NCI-H1417 treated with DMSO at 0.1 percent for 48 hours (cell line): ENCODE measurements at regions not wholly inside any gene's neighbourhood (a gene's known extent, or its start where the extent isn't known, plus 50 kb on each side); places are given as distances from the start of the nearest gene placed in this dataset.
"Not testable (repeated sequence)": the region's sequence is repeated elsewhere in the genome, so short reads cannot be mapped to it uniquely, and the experiment has no call there.

Experiments
- DNase-seq: peaks from one replicate; lab custom pipeline; 2025; lab: John Stamatoyannopoulos, UW

DNA sequence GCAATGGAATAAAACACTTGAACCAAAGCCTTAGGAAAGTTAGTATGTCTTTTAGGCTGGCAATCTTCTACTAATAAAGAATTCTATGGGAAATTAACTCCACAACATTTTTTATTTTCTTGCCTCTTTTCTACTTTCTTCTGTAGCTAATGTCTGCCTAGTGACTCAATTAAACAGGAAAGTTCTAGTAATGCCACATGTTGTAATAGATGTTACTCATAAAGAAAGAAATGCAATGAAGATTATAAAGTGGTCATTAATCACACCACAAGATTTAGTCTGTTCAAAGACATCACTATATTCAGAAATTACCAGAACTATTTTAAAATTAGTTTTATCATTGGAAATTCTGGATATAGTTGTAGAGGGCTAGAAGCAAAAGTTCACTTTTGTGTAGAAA is 329.7 kb downstream of the SI start:
- no peak for DNase-seq

DNA sequence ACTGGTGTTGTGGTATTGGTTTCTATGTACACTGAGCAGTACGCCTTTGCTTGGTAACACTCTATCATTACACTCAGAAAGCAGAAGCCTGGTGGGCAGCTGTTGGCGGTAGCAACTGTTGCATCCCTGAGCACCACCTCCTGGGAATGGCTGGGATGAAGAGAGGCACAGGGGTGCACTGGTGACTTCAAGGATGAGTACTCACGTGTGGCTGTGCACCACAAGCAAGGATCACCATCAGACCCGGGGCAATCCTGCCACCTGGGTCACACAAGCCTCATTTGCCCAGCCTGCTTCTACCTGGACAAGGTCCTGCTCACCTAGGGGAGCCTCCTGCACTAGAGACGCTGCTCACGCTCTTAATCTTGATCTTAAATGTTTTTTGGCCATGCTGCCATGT is 336.4 kb downstream of the SI start:
- DNase-seq, result no peak

DNA sequence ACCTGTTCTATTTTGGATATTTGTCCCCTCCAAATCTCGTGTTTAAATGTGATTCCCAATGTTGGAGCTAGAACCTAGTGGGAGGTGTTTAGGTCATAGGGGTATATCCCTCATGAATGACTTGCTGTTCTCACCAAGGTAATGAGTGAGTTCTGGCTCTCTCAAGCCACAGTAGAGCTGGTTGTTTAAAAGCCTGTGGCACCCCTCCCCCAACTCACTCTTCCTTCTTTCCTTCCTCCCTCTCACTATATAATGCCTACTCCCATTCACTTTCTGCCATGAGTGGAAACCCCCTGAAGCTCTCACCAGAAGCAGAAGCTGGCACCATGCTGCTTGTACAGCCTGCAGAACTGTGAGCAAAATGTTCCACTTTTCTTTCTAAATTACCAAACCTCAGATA is 341.1 kb downstream of the SI start:
- no peak for DNase-seq

DNA sequence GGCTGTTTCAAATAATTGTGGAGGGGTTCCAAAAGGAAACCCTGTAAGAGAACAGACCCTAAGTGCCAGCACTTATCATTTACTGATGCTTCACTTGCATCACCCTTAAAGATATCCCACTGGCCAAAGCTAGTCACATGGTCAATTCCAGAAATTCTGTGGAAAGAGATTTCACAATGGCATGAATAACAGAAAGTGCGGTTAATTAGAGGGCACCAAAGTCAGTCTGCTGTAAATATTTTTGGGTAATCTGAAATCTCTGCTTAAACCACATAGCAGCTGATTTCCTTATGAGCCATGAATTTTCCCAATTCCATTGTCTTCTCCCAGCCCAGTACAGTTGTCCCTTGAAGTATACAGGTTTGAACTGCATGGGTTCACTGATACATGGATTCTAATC is 346.1 kb downstream of the SI start:
- DNase-seq, result no peak

DNA sequence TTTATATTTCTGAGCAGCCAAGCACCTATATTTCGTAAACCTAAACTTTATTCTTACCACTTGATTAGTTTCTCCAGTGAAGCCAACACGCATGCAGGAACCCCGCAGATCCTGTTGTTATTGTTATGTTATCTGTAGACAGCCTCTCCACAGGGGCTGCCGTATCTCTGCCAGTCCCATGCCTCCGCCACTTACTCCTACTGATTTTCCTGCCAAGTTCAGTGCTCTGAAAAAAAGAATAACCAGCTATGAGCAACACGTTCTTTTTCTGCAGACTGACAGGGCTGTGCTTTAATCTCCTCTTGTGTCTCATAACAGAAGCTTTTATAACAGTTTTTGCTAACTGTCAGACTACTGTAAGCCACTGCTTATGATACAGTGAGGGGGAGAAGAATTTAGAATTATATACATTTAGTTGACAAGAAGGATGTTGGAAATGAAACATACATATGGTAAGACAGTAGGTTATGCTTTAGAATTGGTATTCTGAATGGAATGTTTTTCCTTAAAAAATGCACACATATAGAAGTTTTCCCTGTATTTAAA is 347.4 kb downstream of the SI start:
- DNase-seq, result no peak

DNA sequence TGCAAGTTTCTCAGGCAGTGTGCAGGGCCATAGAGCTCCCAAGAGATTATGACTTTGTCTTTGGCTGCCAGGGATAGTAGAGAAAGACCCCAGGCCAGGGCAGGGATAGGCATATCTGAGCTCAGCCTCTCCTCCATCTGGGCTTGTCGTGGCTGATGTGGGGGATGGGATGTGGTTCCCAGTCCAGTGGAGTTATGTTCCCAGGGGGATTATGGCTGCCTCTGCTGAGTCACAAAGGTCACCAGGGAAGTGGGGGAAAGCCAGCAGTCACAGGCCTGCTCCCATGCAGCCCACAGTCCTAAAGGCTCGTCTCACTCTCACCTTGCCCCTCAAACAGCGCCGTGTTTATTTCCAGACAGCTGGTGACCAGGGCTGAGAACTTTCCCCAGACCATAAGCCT is 354.9 kb downstream of the SI start:
- no peak for DNase-seq

DNA sequence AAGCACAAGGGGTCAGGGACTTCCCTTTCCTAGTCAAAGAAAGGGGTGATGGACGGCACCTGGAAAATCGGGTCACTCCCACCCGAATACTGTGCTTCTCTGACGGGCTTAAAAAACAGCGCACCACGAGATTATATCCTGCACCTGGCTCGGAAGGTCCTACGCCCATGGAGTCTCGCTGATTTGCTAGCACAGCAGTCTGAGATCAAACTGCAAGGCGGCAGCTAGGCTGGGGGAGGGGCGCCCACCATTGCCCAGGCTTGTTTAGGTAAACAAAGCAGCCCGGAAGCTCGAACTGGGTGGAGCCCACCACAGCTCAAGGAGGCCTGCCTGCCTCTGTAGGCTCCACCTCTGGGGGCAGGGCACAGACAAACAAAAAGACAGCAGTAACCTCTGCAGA is 375.5 kb downstream of the SI start:
- DNase-seq, result not testable (repeated sequence)

DNA sequence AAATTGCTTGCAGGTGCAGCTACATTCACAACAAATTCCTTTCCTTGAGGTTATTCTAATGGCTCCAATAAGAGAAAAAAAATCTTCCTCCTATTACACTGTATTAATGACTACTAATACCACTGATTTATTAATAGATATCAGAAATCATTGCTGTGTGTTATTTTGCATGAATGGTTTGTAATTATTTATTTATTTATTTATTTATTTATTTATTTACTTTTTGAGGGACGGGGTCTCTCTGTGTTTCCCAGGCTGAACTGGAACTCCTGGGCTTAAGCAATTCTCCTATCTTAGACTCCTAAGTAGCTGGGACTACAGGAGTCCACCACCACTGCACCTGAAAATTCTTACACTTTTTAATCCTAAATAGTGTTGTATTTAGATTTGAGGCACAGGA is 390.4 kb downstream of the SI start:
- no peak for DNase-seq

DNA sequence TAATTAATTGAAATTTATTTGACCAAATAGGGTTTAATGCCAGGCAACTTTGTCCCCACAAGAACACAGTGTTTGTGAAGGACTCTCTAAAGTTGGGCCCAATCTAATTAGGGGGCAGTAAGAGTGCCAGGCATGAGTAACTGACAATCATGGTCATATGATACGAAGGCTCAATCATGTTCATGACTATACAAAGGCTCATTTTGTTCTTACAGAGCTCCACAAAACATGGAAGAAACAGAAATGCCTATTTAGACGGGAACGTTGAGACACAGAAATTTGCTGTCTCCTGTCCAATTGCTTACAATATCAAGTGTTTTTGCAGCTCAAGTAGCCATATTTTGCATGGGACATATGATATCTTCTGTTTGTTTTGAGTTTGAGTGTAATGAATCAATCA is 391.1 kb downstream of the SI start:
- no peak for DNase-seq

DNA sequence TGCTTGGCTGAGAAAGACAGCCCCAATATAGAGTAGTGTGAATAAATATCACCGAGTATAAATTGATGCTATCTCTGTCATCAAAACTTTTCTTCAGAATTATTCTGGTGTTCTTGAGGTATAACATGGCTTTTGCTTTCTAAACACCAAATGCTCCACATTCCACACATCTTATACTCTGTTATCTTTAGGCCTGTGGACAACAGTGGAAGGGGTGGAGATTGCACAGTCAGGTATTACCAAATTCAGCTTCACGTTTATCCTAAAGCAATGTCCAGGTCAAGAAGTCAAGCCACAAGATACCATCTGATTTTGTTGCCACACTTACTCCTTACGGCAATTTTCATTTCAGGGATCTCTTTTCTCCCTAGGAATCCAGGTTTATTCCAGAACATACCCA is 394.8 kb downstream of the SI start:
- no peak for DNase-seq

DNA sequence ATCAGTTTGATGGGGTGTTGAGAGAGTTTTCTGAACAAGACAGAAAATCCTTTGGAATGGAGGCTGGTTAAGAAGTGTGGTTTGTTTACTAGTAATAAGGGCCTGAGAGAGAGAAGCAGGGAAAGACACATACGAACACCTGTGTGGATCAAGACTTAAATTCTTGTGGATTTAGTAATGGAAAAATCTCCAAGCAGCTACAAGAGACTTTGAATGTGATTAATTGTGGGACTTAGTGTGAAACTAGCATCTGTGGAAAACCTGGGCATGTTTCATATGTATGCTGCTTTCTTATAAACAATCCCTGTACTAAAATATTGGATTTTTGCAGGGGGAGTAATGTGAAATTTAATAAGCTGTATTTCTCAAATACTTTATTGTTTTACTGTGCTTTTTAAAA is 399.1 kb downstream of the SI start:
- no peak for DNase-seq

DNA sequence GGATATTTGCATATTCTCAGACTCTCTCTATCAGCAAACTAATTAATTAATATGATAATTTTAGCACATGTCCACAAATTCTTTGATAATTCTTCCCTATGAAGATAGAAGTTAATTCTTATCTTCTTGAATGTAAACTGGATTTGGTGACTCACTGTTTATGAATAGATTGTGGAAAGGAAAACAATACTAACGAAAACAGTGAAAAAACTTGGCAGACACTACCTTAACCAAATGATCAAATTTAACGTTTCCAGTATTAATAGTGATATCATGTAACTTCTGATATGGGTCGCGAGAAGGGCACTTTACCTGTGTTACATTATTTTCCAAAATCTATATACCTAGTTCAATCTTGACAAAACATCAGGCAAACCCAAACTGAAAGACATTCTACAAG is 401.0 kb downstream of the SI start:
- DNase-seq, result no peak

DNA sequence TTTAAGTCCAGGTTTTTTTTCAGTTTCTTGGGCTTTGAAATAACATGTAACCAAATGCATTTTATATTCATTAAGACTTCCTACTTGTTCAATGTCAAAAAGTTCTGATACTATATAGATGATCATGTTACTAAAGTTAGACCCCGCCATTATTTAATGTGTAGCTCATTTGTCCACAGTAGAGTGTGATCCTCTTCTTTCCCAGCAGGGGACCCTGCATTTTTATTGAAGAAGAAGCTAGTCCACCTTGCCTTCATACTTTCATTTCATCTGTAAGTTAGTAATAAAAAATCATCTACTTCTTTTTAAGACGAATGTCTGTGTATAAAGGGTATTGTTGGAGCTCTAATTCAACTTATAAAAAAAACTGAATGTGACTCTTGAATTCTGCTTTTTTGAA is 404.6 kb downstream of the SI start:
- no peak for DNase-seq

DNA sequence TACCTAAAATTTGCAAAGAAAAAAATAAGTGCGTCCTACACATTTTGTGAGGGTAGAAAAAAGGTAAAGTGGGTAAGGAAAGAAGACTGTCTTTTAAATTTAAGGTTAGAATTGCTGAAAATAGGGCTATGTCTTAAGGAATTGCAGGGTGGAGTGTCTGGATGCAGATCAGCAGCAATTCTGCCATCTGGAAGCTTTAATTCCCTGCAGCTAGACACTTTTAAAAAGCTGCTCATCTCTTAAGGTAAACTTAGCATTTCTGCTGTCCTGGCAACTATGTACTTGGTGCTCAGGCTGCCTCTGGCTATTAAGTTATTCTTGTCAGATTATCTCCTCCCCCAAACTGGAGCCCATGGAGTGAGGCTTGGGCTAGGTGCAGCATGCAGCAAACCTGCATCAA is 420.2 kb downstream of the SI start:
- DNase-seq, result no peak

DNA sequence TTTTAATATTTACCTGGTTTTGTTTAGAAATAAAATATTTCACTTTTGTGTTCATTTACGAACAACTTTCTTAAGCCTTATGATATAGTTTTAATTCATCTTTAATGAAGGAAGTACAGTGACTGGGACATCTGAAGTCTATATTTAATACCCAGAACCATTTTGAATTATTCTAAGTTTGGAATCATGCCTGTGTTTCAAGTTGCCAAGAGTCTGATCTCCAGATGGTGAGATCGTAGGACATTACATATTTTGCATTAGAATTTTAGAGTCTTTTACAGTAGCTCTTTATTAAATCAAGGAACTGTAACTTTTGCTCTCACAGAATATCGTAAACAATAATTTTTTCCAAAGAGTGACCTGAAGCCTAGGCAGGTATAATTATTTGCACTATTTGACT is 420.7 kb downstream of the SI start:
- DNase-seq, result no peak

DNA sequence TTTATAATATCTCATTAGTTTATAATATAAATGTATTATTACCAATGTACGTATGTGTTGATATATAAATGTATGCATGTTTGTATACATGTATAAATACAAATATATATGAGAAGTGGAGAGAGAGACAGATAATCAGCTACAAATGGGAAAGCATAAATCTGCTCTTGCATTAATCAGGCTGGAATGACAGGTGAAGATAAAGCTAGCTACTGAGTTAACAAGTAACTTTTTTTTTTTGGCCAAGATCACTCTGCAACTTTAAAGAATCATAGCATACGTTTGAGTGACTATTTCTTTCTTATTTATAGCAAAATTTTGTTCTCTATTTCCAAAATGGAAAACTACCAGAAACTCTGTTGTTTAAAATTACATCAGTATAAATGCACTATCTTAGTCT is 422.8 kb downstream of the SI start:
- DNase-seq, result no peak

DNA sequence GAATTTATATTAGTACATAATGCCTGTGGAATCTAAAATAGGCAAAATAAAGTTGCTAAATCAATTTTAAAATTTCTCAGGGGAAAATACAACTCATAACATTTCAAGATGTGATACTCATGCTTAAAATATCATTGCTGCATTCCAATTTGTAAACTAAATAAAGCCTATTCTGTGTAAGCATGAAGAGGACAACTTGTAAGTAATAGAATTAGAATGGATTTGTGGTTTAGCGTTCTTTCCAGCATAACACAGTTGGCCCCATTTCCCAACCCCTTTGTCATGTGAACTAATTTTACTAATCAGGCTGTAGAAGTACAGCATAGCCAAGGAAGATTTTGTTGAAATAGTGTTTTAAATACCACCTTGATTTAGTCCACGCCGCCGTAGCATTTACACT is 437.2 kb downstream of the SI start:
- no peak for DNase-seq

DNA sequence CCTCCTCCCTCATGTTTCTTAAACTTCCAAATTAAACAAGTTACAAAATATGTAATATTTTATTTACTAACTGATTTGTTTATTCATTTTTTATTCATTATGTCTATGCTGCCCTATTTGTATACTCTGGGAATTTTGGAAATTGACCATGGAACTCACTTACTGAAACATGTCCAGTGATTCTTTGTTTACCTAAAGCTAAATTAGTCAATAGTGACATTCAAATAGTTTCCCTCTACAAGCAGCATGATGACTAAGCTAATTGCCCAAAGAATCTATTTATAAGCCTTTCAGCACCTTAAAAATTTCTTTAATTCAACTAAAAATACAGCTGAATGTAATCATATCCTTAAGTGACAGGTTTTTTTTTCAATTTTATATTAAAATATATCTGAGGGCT is 437.7 kb downstream of the SI start:
- no peak for DNase-seq

DNA sequence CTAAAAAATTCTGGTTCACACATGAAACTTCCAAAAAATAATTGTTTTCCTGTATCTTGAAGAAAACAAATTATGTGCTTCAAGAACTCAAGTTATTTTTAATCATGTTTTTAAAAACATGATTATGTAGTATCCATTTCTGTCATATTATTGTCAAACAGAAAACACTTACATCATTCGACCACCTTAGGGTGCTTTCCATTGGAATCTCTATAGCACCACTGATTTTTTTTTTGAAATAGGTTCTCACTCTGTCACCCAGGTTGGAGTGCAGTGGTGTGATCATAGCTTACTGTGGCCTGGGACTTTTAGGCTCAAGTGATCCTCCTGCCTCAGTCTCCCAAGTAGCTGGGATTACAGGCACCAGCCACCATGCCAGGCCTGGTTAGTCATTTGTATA is 457.3 kb downstream of the SI start:
- DNase-seq, result no peak

DNA sequence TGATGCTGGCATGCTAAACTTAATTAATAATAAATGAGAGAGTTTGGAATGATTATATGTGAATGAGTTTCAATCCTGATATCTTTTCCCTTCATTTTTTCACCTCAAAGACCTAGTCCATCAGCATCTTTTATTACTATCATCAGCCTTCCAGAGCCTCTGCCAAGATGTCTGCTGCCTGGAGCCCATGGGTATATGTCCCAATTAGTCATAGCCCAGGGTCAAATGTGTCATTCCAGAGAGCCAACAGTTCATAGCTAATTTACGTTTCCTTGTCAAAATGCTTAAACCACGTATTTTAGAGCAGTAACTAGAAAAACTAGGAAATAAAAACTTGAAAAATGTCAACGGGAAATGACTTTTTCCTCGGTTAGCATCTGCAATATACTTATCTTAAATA is 457.9 kb downstream of the SI start:
- no peak for DNase-seq

DNA sequence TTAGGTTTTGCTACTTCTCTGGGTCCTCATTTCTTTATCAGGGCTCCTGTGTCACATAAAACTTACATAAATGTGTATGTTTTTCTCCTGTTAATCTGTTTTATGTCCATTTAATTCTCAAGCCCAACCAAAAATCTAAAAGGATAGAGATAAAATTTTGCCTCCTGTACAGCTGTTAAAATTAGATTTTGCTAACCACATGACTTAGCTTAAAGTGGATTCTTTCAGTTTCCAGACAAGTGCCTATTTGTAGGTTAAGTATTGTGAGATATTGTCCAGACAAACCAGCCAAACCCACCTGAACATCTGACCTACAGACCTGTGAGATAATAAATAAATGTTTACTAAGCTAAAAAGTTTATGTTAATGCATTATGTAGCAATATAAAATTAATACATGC is 465.5 kb downstream of the SI start:
- DNase-seq, result no peak

DNA sequence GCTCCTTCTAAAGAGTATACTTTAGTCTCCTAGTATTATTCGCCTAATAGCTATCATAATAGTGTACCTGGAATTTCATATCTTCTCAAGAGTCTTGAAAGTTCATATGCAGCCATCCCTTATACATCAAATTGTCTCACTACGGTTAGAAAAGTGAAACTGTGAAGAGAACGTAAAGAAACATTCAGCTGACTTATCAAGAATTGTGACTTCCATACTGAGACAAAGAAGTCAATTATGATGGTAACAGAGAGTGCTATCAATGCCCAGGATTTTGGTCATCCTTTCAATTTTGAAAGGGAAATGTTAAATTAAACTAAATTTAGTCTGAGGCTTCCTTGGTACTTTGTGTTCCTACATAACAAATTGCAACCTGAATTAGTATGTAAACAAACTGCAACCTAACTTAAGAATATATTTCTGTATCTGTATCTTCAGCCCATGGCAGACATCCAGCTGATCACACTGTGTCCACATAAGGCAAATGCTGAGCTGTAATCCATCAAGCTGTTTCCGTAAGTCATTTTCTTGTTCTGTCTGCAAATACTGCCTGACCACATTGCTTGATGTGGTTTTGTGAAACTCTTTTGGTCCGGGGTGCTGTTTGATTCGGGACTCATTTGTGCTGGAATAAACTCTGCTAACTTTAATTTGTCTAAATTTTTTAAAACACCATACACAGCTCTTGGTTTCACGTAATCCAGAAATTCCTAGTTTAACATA is 469.6 kb downstream of the SI start:
- DNase-seq, result no peak

DNA sequence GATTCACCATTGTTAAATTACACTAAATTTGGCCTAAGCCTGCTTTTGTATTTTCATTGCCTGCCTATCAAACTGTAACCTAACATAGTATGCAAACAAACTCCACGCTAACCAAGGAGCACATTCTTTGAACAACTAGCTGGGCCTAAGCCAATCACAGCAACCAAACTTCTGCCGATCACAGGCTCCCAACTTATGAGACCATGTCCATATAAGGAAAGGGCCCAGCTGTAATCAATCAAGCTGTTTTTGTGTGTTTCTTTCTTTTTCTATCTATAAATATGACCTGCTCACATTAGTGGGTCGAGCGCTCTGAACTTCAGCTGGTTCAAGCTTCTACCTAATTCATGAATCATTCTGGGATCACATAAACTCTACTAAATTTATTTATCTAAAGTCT is 473.6 kb downstream of the SI start:
- no peak for DNase-seq

DNA sequence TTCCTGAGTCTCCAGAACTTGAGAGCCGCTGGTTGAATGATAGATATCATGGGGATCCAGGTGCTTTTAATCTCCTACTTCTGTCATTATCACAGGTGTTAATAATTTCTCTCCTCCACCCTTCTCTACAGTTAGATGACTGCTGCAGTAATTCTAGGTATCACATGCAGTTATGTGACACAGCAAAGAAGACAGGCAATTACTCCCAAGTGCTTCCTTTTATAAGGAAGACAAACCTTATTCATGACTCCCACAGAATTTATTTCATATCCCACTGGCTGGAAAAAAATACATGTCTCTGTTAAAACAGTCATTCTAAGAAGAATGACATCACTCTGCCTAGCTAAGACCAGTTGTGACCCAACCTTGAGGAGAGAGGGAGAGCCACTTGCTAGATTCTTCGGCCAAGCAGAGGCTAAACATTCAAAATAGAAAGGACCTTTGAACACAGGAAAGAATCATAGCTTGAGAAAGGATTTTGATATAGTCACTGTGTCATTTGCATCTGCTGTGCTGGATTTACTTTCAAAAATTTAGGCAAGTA is 500.6 kb downstream of the SI start:
- DNase-seq, result no peak
